KG1 (cell line): ENCODE measurements at regions not wholly inside any gene's neighbourhood (a gene's known extent, or its start where the extent isn't known, plus 50 kb on each side); places are given as distances from the start of the nearest gene placed in this dataset.
"Not testable (repeated sequence)": the region's sequence is repeated elsewhere in the genome, so short reads cannot be mapped to it uniquely, and the experiment has no call there.

Source experiments
- DNase-seq: peaks from one replicate; lab custom pipeline; 2025; lab: John Stamatoyannopoulos, UW

DNA sequence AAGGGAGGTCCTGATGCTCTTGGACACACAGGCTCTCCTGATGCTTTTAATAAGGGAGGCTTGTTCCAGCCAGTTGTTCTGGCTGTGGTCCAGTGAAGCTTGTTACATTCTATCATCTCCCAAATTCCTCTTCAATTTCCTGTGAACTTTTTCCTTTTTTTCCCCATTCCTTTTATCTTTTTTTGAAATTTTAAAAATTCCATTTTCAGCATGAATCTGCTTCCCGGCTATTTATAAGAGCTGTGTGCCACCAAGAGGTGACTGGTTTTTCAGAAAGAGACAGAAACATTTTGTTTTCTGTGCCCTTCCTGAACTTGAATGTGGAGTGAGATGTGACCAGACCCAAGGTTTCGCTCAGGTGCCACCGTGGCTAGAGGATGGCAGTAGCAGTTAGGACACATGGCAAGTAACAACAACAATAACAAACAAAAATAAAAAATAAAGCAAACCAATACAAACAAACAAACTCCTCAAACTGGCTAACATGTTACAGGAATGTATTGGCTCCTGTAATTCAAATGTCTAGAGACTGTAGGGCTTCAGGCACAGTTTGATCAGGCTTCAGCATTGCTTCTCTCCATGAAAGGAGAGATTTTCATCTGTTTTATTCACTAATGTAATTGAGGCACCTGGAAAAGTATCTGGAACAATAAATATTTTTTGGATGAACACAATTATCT is 121.1 kb downstream of the BOD1 start:
- no peak for DNase-seq

DNA sequence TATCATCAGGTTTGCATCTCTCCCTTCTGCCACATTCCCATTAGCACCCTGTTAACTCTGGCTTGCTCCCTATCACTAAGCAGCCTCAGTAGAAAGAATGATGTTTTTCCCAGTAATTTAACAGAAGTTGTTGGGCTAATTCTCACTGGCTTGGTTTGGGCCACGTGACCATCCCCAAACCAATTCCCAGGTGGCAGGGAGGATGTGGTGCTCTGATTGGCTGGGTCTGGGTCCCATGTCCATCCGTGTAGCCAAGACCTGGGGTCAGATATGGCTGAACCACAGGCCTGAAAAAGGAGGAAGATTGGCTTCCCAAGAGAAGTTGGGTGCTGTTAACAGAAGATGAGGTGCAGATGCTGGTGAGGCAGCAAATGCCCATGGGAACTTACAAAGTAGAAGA is 122.0 kb downstream of the BOD1 start:
- DNase-seq, result no peak

DNA sequence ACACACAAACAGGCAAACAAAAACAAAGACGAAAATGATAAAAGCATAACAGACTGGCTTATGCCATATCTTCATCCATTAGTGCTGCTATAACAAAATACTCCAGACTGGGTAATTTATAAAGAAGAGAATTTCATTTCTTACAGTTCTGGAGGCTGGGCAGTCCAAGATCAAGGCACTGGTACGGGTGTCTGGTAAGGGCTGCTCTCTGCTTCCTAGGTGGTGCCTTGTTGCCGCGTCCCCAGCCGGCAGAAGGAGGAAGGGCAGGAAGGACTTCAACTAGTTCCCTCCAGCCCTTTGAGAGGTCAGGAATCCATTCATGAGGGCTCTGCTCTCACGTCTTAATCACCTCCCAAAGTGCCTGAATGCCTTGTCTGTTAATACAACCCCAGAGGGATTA is 122.6 kb downstream of the BOD1 start:
- DNase-seq, result no peak

GRCh38 chr5:173493040-173493439 is 123.4 kb downstream of the BOD1 start:
- no peak for DNase-seq

GRCh38 chr5:173490681-173491080 is 125.8 kb downstream of the BOD1 start:
- DNase-seq, result no peak

- no peak for DNase-seq
Observed at GRCh38 chr5:173488144-173488543, 128.3 kb downstream of the BOD1 start.

DNA sequence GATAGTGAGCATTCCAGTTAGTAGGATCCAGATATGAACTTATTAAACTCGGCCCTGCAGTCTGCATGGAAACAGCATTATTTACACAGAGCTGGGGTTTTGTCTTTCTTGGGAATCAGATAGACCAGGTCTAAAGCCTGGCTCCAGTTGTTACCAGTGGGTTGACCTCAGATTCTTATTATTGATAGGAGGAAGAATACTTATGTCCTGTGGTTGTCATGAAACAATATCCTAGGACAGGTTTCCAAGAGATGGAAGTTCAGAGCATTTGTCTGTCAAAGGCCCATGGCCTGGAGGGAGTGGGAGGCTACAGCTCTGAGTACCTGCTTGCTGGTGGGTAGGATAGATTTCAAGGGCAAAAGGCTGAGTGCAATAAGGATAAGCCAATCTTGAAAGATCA is 129.2 kb downstream of the BOD1 start:
- DNase-seq, result no peak

DNA sequence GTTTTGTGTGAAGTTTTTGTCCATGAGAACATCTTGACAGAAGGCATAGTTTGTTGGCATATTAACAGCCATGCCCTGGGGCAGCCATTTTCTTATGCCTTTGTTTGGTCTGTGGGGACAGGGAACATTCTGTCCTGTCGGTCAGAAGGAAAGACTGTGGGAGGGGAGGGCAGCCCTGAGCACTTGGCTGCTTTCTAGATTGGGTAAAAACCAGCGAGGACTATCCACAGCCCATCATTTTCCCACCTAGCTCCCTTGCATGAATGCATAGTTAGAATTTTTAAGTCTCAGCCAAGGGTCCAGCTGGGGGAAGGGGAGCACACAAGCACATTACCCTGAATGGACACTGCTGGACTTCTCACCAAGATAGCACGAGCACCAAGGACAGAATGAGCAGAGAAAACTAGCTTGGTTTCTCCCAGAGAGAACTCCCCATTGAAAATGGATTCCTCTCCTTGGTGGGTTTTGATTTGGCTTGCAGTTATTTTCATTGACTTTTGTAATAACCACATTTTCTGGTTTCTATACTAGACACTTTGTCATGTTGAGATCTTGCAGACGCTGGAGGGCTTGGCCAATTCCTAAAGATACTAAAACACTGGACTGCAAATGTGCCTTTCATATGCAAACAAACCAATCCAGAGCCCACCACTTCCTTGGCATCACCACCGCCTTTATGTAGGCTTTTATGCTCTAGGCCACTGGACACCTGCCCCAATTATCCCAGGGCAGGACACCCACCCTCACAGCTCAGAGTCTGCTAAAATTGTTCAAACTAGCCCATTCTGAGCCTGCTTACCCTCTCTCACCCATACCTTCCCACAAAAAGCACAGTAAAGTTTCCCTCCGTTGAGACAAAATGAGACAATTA is 129.9 kb downstream of the BOD1 start:
- DNase-seq, result no peak

GRCh38 chr5:173484569-173484968 is 131.9 kb downstream of the BOD1 start:
- DNase-seq, result no peak

DNA sequence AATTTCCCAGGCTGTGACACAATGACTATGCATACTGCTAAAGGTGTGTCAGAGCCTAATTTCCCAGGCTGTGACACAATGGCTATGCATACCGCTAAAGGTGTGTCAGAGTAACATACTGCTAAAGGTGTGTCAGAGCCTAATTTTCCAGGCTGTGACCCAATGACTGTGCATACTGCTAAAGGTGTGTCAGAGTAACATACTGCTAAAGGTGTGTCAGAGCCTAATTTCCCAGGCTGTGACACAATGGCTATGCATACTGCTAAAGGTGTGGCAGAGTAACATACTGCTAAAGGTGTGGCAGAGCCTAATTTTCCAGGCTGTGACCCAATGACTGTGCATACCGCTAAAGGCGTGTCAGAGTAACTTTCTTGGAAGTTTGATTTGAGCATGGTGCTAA is 132.9 kb downstream of the BOD1 start:
- DNase-seq, result not testable (repeated sequence)

- DNase-seq, result no peak
Observed at GRCh38 chr5:173483160-173483559, 133.3 kb downstream of the BOD1 start.

DNA sequence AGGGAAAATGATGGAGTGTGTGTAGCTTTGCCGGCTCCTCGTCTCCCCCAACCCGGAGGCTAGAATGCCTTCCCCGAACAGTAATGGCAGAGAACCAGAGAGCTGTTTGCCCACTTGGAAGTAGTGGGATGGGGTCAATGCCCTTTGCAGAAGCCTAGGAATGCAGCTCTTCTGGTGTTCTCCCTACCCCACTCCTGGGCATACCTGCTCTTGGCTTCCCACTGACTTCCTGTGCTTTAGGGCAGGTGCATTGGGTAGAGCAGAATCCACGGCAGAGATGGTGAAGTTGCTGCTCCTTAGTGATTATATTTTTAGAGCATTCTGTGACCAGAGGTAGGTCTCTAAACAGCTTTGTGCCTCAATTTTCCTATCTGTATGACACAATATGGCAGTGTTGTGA is 134.6 kb downstream of the BOD1 start:
- DNase-seq, result no peak

- no peak for DNase-seq
Observed at GRCh38 chr5:173480896-173481295, 135.6 kb downstream of the BOD1 start.

DNA sequence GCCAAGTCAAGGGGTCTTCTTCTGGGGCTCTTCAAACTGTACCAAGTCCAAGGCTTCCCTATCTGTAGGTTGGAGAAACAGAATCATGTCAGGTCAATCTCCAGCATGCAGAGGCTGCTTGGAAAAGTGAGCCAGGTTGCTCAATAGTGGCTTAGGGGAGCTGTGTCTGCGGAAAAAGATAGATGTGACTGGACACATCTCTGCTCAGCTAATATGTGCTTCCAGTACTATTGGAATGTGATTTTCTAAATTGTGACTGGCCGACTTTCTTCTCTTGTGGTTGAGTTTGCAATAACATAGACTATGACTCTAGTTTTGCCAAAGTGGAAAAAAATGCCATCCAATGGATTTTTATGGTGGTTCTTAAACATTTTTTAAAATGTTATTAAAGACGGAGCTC is 136.7 kb downstream of the BOD1 start:
- no peak for DNase-seq

GRCh38 chr5:173477345-173478040 is 139.0 kb downstream of the BOD1 start:
- DNase-seq, result no peak

DNA sequence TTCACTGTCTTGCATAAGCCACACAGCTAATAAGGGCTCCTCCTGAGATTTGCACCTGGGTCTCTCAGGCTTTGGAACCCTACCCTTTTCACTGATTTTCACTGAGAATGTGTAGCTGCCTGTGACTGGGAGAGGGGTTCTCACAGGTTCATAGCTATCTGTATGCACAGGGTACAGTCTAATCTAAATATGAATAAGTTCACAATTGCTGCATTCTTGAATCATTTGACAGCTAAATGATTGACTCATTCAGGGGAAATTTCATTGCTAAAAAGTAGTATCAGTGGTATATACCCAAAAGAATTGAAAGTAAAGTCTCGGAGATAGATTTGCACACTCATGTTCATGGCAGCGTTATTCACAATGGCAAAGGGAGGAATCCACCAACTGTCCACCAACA is 140.7 kb downstream of the BOD1 start:
- no peak for DNase-seq

GRCh38 chr5:173474881-173475287 is 141.6 kb downstream of the BOD1 start:
- DNase-seq, result no peak

DNA sequence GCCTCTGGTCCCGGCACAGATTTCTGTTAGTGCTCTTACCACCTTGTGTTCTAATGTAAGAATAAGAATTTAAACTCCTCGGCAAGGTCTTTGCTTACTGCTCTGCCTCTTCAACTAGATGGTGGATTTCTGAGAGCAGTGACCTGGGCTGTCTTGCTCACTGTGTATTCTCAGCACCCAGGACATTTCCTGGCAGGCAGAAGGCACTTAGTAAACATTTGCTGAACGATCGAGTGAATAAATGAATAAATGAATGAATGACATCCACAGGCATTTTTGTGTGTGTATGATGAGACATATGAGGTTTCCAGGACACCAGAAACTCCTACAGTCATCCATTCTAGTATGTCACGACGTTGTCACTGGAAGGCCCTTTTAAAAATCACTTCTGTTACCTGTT is 143.2 kb downstream of the BOD1 start:
- DNase-seq, result no peak

DNA sequence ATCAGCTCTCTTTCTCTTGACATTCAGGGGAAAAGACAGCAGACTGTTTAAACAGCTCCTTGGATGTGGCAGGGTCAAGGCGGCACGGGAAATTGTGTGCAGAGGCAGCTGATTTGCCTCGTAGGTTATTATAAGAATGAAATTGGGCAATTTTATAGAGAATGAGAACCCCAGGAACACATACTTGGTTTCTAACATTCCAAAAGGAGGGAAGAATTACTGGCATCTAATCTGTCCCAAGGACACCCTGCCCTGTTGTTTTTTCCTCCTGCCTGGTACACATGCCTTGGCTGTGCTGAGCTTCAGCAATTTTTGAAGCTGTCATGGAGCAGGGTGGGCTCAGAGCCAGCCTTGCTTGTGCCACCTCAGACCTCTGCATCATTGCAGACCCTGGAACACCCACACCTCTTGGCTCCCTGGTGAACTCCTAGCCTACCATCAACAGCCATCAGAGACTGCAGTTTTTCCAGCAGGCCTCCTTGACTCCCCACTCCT is 143.6 kb downstream of the BOD1 start:
- no peak for DNase-seq

DNA sequence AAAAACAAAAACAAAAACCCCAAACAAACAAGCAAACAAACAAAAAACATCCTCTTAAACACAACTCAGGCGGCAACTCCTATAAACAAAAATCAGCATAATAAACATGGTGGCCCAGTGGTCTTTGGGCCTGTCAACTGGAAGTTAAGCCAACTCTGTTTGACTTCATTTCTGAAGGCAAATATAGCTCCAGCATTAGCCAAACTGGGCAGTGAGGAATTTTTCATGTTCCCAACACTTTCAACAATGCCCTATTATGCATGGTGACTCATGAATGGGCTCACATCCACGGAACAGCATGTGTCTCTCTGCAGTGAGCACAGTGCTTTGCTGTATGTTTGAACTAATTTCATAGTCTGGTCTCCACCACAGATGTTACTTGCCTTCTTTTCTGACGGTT is 143.9 kb upstream of the STC2 start:
- no peak for DNase-seq

- DNase-seq, result no peak
Observed at GRCh38 chr5:173468821-173469251, 140.6 kb upstream of the STC2 start.

- DNase-seq, result no peak
Observed at GRCh38 chr5:173466227-173466626, 138.0 kb upstream of the STC2 start.

DNA sequence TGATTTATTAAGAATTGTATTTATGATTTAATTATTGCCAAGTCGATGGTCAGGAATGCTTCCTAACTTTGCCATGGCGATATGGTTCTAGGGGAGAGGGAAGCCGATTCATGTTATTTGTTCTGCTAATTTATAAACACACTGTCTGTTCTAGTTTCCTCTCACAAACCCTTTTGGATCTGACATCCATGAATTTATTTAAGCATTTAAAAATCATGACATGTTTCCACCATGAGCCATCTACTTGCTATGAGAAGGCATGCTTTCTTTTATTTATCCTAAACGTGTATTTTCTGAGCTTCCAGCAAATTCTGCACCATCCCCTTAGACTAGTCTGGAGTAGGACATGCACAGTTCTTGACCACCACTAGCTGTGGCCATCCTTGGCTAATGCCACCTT is 136.6 kb upstream of the STC2 start:
- no peak for DNase-seq
